D721Med (cell line): ENCODE measurements at regions not wholly inside any gene's neighbourhood (a gene's known extent, or its start where the extent isn't known, plus 50 kb on each side); places are given as distances from the start of the nearest gene placed in this dataset.

ENCODE experiments used
- DNase-seq: peaks from one replicate; pipeline ENCODE4 v3.0.0; 2011; ENCODE audit warnings: low spot score; ENCODE audit not compliant: insufficient read length
- FAIRE-seq: peaks from 2 replicates; lab custom pipeline; 2011; peaks lifted over from hg19 to GRCh38; lab: Jason Lieb, UNC
- TF ChIP-seq, protein P1 (sequence below): IDR thresholded peaks from 2 replicates; pipeline ENCODE4 v1.5.1; 2012; ENCODE audit warnings: mild to moderate bottlenecking, control low read depth; ENCODE audit not compliant: insufficient read depth; ENCODE audit errors: missing control alignments

DNA sequence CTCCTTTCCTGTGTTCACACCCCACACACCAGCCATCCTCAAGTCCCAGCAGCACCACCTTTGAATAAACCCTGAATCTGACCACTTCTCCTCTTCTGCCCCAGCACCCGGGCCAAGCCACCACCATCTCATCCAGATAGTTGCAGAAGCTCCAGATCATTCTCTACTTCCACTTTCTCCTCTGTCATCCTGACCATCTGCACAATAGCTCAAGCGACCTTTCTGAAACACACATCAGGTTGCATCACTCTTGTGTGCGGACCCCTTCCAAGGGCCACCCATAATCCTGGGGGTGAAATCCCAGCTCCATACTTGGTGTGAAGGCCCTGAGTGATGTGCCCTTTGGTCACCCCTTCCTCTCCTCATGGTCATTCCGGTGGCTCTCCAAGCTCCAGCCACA is 187.4 kb upstream of the GALNT17 start:
- TF ChIP-seq, protein P1, sequence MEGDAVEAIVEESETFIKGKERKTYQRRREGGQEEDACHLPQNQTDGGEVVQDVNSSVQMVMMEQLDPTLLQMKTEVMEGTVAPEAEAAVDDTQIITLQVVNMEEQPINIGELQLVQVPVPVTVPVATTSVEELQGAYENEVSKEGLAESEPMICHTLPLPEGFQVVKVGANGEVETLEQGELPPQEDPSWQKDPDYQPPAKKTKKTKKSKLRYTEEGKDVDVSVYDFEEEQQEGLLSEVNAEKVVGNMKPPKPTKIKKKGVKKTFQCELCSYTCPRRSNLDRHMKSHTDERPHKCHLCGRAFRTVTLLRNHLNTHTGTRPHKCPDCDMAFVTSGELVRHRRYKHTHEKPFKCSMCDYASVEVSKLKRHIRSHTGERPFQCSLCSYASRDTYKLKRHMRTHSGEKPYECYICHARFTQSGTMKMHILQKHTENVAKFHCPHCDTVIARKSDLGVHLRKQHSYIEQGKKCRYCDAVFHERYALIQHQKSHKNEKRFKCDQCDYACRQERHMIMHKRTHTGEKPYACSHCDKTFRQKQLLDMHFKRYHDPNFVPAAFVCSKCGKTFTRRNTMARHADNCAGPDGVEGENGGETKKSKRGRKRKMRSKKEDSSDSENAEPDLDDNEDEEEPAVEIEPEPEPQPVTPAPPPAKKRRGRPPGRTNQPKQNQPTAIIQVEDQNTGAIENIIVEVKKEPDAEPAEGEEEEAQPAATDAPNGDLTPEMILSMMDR, result no peak
- DNase-seq, result no peak
- no peak for FAIRE-seq

DNA sequence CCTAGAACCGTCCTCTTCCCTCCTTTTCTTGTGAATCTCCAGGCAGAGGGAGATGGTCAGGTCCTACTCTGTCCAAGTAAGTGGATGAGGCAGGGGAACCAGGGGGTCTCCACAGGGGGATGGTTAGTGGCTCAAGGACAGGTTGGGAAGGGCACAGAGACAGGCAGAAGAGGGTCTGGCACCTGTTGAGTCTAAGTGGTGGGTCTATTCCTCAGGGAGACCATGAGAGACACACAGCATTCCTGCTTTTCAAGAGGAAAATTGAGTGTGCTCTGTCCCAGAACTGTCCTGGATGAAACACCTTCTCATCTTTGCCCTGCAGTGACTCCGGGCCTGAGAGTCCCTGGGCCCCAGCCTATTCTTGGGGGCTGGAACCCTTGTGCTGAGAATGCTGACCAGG is 184.8 kb upstream of the GALNT17 start:
- TF ChIP-seq, protein P1, result no peak
- DNase-seq (no peak), FAIRE-seq (no peak)

DNA sequence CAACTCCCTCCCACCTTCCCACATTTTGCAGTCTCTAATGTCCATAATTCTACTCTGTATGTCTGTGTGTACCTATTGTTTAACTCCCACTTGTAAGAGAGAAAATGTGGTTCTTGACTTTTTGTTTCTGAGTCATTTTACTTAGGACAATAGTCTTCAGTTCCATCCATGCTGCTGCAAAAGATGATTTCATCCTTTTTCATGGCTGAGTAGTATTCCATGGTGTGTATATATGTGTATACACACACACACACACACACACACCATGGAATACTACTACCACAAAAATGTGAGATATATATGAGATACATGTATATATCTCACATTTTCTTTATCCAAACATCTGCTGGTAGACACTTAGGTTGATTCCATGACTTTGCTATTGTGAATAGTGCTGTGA is 182.1 kb upstream of the GALNT17 start:
- TF ChIP-seq, protein P1, result no peak
- no peak for FAIRE-seq
- DNase-seq, result no peak

DNA sequence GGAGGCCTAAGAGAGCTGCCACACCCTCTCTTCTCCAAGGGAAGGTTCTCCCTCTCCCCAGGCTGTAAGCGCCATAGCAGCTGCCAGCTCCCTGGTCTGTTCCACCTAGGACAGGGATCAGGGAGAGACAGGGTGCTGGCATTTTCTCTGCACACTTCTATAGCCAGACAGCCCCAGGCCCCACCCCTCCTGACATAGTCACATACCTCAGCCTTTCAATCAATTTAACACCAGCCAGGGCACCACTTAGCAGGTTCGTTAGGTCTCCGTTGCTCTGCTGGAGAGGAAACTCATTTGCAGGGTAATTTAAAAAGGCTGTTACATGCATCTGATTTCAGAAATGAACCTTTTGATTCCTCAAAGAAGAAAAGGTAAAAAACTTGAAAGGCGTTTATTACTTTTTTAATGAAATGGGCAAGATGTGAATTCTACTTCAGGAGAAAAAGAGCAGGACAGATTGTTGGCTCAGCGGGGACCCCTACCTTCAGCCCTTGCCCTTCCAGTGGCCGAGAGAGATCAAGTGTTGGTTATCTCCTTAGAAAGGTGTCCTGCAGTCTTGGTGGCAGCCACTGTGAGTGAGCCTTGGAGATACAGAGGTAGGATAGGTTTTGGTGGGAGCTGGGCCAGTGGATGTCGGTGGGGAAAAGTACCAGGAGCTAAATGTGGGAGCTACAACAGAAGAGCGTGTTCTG is 180.5 kb upstream of the GALNT17 start:
- DNase-seq (no peak), FAIRE-seq (no peak)
- TF ChIP-seq, protein P1, result no peak

DNA sequence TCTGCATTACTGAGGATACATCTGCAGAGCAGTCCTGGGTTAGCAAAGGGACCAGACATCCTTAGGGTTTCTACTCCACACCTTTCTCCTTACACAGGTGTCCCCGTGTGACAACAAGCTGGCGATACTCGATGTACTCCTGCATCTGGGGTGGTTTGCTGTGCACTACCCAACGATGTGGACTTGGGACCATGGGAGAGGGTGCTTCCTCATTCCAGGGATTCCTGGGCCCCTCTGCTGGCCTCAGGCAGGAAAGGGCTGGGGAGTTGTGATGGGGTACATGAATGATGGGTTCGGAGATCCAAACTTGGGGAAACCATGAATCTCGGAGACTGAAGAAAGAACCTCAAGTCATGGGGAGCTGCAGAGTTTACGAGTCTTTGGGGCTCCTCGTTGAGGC is 179.6 kb upstream of the GALNT17 start:
- TF ChIP-seq, protein P1, result no peak
- DNase-seq (no peak), FAIRE-seq (no peak)

DNA sequence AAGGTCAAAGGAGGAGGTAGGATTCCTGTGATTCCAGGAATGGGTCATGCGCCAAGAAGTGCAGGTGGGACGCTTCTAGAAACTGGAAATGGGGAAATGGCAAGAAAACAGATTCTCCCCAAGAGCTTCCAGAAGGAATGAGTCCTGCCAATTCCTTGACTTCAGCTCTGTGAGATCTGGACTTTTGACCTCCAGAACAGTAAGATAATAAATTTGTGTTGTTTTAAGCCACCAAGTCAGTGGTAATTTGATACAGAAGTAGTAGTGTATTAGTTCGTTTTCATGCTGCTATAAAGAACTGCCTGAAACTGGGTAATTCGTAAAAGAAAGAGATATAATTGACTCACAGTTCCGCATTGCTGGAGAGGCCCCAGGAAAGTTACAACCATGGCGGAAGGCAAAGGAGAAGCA is 178.6 kb upstream of the GALNT17 start:
- TF ChIP-seq, protein P1, result no peak
- DNase-seq (no peak), FAIRE-seq (no peak)

DNA sequence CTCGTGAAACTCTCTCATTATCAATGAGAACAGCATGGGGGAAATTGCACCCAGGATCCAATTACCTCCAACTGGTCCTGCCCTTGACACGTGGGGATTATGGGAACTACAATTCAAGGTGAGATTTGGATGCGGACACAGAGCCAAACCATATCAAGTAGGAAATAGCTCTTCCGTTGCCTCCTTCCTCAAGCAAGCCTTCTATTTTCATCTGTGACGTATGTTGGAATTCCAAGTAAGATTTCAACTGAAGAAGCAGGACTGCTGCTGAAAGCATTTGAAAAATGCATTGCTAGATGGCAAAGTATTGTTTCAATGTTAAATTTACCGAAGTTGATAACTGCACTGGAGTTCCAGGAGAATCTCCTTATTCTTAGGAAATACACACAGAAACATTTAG is 178.1 kb upstream of the GALNT17 start:
- FAIRE-seq, result no peak
- TF ChIP-seq, protein P1, result no peak
- DNase-seq, result no peak
